GM21367 (cell line): ENCODE measurements at regions not wholly inside any gene's neighbourhood (a gene's known extent, or its start where the extent isn't known, plus 50 kb on each side); places are given as distances from the start of the nearest gene placed in this dataset.
A peak's percentile ranks its signal among the peaks of the same experiment; 100 is the strongest.
"Not testable (repeated sequence)": the region's sequence is repeated elsewhere in the genome, so short reads cannot be mapped to it uniquely, and the experiment has no call there.

Experiments used
- ATAC-seq: cut with Tn5 transposase; IDR thresholded peaks from one replicate; pipeline ENCODE4 v1.9.1; 2021; ENCODE audit not compliant: unreplicated experiment

DNA sequence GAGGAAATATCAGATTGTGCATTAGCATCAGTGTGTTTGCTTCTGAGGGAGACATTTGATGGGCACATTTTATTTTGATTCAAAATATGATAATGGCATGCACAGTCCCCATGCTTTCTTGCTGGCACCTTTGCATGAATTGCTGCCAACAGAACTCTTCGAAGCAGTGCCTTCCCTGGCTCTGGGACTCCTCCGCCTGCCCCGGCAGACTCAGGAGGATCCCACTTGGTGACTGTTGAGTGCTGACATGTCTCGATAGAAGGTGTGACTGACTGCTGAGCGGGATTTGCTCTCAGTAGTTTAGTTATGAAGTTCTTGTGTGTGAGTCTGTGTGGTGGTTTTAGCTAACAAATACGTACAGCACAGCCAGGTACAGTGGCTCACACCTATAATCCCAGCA, 239.7 kb downstream of the FGF9 start:
- ATAC-seq = no peak

DNA sequence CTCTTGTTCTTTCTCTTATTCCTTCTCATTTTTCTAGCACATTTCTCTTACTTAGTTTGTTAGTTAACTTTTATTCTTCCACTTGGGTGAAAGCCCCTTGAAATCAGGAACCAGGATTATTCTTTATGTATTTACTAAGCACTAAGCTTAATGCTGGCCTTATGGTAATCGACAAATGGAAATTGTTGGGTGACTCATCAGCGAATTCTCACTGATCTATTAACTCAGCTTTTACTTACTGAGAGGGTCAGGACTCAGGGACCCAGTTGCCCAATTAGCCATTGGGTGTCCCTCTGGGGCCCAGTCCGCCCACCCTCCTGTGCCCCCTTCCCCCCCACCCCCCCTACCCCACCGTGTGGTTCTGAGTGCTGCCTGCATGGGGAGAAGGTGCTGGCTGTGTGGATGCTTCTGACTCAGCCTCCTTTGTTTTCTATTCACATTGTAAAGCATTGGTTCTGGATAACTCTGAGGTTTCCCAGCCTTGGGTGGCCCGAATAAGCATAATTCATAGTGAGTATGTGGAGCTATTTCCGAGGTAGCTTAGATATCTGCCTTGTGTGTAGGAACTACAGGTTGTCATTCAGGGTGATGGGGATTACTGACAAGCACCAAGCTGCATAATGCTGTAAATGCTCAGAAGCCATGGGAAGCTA, 240.9 kb downstream of the FGF9 start:
- ATAC-seq = no peak

DNA sequence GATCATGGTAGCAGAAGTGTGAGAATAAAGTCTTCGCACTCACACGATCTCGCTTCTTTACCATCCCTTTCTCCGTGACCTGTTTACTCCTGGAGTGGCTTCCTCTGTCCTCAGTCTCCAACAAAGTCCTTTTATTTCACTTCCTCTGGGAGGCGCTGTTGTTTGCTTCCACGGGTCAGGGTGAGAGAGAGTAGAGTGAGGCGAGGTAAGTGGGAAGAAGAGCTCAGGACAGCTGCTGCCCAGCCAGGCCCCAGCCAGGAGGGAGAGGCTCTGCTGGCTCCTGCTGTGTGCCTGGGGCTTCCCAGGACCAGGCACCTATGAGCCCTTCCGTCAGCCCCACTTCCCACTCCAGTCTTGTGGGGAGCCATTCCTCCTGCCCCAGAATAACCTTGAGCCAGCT, 242.1 kb downstream of the FGF9 start:
- ATAC-seq = no peak

DNA sequence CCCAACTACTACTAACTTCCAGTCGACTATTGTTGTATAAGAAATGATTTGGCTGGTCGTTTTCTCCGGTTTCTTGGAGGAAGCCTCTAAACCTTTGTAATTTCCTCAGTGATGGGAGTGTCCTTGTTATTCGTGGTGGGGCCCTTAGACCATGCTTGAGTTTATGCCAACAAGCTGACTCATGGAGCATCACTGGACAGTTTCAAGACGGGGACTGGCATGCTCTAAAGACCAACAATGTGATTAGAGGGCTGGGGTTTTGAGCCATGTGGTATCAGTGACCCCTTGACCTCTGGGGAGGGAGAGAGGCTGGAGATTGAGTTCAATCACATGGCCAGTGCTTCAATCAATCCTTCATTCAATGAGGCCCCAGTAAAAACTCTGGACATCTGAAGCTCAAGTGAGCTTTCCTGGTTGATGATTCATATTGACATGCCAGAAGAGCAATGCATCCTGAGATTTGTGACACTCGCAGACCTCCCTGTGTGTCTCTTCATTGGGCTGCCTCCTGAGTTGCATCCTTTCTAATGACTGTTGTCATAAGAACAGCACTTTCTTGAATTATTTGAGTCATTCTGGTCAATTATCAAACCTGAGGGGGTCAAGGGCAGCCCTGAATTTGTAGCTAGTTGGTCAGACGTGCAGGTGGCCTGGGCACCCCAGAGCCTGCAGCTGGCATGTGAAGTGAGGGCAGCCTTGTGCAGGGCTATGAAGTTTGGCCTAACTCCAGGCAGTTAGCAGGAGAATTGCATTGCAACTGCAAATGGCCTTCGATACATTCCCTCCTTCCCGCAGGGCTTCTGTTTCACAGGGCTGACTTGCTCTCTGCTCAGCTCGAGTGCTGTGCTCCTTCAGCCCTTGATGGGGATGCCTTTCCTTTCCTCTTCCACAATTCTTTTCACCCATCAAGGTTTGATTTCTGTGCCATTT, 246.5 kb downstream of the FGF9 start:
- no peak for ATAC-seq

DNA sequence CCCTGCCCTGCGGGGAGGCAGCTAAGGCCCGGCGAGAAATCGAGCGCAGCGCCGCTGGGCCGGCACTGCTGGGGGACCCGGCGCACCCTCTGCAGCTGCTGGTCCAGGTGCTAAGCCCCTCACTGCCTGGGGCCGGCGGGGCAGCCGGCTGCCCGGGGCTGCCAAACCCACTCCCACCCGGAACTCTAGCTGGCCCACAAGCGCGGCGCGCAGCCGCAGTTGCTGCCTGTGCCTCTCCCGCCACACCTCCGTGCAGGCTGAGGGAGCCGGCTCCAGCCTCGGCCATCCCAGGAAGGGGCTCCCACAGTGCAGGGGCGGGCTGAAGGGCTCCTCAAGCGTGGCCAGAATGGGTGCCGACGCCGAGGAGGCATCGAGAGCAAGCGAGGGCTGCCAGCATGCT, 249.9 kb downstream of the FGF9 start:
- not testable (repeated sequence) for ATAC-seq

DNA sequence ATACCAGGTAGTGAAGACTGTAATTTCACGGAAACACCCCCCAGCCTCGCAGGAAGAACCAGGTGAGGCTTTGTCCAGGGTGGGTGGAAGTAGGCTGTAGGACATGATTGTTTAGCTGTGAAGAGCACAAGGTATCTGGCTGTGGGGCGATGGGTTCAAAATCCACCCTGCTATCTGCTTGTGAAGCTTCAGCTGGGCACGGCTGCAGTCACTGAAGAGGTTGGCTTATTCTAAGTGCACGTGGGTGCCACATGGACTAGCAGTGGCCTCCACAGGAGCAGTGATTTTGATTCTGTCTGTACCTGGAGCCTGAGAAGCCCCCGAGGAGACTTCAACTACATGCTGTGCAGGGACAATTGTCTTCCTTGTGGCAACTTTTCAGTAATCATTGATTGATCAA, 254.1 kb downstream of the FGF9 start:
- ATAC-seq = no peak

DNA sequence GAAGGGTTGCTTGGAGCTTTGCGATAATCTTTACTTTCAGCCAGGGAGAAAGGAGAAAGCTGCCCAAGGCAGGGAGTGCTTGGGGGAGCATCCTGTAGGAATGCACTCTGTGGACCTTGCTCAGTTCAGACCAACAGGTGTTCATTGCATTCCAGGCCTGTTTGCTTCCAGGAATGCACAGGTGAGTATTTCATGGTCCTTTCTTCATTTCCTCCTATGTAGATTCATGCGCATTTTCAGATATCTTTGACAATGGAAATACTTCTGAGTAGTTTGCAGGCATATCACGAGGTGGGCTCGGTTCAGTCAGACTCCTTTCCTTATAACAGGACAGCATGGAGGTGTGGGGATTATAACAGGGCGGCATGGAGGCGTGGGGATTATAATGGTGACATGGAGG, 254.8 kb downstream of the FGF9 start:
- ATAC-seq = no peak

DNA sequence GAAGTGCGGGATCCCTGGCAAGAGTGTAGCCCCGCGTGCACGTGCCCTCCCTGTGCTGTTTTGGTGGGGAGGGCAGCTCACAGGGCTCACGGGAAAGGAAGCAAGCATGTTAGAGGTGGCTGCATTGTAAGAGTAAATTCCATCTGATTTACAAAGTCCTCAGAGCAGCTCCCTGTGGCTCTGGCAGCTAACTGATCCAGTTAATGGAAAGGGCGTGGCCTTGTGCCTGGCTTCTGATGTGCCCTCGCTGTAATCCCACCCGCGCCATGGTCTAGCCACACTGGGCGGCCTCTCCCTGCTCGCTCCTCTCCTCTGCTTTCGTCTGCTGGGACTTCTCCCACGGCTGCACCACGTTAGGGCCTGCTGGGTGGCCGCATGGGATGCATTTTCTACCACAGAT, 258.5 kb downstream of the FGF9 start:
- no peak for ATAC-seq

DNA sequence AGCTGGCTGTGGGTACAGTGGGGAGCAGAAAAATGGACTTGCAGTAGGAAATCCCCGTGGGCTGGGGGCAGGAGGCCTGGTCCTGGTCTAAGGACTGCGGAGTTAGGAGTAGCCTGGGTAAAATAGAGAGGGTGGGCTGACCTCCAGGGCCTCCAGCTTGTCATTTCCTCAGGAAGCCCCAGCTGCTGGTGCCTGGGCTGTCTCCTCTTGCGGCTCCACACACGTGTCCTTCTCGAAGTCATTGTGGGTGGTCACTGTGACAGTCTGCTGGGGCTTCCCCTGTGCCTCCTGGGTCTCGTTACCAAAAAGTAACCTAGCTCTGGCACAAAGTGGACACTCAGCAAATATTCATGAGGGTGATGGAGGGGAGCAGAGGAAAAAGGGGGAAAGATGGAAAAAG, 259.7 kb downstream of the FGF9 start:
- no peak for ATAC-seq

DNA sequence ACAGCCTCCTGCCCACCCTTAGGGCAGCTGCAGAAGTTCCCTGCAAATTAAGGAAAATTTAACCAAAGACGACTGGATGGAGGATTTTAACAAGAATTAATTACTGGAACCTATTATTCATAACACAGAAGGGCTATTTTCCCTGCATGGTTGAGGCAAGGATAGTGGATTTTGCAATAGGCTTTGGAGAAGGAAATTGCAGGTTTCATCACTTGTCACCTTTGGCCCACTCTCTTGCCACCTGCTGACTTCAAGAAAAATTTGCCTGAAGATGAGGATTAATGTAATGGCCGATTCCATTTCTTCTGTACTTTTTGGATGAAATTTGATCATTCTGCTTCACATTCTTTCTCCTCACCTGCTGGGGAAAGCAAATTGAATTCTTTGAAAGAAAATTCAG, 261.7 kb downstream of the FGF9 start:
- no peak for ATAC-seq

DNA sequence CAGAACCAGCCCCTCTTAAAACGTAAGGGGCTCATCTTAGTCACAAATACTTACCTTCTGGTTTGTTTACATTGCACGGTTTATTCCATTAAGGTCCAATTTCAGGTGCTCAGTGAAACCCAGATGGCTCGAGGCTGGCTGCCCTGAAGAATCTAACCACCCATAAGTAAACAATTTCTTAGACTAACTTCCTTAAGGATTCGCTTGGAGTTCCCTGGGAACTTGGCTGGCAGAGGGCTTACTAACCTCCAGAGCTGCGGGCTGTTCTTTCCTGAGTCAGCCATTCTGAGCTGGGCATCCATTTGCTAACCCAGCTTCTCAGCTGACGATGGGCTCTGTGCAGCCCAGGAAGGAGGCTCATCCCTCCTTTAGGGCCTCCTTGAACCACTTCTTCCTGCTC, 262.1 kb downstream of the FGF9 start:
- ATAC-seq = no peak

DNA sequence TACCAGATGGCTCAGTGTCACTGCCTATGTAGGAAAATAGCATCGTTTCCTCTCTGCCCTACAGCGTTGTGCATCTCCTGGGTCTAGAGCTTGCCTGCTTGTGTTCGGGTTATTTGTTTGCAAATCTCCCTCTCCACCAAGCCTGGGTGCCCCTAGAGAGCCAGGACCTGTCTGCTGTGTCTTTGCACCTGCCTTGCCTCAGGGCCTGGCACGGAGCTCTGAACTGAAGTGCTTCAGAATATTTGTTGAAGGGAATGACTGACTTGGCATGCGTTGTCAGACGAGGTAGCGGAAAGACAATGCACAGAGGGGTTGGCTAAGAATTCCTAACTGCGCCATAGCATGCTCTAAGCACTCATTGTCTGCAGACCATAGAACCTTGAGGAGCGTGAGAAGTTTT, 263.4 kb downstream of the FGF9 start:
- ATAC-seq = no peak

DNA sequence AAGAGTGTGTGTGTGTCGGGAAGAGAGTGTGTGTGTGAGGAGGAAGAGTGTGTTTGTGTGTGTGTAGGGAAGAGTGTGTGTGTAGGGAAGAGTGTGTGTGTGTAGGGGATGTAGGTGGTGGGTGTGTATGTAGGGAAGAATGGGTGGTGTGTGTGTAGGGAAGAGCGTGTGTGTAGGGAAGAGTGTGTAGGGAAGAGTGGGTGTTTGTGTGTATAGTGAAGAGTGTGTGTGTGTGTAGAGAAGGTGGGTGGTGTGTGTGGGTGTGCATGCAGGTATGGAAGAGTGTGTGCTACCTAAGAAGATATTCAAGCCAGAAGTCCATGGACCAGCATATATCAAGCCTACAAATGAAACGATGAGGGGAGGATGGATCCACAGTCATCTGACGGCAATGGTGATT, 265.8 kb downstream of the FGF9 start:
- ATAC-seq = no peak

DNA sequence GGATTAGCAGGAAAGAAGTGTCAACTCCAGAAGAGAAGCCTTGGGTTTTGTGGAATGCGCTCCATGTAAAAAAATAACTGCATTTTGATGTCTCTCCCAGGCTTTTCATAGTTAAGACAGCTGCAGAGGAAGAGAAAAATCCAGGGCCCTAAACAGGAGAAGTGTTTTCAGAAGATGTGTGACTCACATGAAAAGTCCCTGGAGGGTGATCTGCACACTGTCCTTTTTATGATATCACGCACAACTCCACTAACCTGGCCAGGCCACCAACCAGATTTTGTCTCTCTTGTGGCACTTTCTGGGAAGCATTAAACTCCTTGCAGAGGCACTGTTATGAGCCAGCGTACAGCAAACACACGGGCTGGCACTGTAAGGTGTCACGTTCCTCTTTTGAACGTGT, 267.3 kb downstream of the FGF9 start:
- no peak for ATAC-seq

DNA sequence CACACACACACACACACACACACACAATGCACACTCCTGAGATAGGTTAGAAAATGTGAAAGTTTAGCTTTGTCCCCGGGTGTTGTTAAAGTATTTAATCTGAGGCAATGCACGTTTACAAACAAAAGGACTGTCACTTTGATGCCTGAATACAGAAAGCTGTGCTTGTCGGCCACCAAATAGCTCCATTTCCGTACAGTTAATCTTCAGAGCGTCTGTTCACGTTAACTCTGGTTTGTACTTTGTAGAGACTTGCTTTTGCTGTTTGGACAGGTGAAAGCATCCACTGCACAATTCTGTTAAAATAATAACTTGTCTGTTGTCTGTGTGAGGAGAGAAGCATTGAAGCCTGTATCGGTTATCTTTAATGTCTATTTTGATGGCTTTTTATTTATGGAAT, 267.8 kb downstream of the FGF9 start:
- no peak for ATAC-seq

DNA sequence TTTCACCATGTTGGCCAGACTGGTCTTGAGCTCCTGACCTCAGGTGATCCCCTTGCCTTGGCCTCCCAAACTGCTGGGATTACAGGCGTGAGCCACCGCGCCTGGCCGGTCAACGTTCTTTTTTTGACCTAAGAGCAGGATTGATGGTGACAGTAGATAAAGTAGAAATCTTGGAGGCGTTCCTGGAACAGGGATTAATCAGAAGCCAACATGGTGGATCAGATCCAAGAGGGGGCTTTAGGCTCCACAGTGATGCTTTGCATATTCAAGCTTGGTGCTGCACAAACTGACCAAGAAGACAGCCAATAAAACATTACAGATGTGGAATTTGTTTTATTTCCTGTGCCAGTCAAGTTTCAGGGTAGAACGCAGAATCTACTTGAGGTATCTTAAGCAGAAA, 271.2 kb downstream of the FGF9 start:
- no peak for ATAC-seq

DNA sequence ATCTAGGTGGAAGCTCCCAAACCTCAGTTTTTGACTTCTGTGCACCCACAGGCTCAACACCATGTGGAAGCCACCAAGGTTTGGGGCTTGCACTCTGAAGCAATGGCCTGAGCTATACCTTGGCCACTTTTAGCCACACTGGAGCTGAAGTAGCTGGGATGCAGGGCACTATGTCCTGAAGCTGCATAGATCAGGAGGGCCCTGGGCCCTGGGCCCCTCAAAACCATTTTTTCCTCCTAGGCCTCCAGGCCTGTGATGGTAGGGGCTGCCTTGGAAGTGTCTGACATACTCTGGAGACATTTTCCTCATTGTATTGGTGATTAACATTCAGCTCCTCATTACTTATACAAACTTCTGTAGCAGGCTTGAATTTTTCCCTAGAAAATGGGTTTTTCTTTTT, 273.7 kb downstream of the FGF9 start:
- no peak for ATAC-seq

DNA sequence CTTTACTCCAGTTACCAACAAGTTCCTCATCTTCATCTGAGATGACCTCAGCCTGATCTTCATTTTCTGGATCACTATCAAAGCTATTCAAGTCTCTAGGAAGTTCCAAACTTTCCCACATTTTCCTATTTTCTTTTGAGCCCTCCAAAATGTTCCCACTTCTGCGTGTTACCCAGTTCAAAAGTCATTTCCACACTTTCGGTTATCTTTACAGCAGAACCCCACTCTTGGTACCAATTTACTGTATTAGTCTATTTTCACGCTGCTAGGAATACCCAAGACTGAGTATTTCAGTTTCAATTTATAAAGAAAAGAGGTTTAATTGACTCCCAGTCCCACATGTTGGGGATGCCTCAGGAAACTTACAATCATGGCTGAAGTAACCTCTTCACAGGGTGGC, 274.3 kb downstream of the FGF9 start:
- no peak for ATAC-seq

DNA sequence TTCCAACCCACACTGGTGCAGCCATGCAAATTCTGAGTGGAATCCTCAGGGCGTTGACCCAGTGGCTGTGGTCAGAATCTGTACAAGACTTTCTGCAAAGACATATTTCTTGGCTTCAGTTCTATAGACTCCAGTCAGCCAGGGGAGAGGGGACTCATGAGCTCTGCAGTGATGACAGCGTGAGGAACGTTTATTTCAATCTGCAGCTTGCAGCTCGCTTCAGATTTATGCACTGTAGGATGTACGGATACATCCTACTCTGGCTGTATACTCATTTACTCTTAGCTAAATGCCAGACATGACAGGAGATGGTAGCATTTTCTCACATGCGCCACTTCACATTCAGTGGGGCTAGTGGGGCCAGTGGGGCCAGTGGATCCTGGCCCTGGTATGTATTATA, 276.1 kb downstream of the FGF9 start:
- no peak for ATAC-seq

DNA sequence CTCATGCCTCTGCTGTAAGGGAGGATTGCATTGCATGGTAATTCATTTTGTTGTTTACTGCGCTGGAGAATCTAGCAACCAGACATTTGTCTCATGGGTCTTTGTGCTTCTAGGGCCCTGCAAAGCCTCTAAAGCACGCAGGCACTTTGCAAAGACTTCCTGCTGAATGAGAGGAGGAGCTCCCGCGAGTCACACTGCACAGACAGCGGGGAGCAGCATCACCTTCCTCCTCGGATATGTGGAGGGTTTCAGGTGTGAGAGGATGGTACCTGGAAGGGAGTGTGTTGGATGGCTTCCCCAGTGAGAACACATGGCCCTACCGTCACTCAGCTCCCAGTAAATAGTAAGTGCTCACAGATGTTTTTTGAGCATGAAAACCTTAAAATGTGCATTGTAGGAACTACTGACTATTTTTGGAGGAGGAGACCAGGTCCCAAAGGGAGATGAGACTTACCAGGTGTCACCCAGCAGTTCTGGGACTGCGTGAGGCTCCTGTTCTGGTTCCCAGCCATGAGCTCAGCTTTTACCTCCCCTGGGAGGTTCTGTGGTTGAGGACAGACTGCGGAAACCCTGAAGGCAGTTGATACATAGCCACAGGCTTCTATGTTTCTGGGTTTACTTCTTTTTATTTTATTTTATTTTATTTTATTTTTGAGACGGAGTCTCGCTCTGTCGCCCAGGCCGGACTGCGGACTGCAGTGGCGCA, 278.0 kb downstream of the FGF9 start:
- peak; percentile 47 for ATAC-seq

DNA sequence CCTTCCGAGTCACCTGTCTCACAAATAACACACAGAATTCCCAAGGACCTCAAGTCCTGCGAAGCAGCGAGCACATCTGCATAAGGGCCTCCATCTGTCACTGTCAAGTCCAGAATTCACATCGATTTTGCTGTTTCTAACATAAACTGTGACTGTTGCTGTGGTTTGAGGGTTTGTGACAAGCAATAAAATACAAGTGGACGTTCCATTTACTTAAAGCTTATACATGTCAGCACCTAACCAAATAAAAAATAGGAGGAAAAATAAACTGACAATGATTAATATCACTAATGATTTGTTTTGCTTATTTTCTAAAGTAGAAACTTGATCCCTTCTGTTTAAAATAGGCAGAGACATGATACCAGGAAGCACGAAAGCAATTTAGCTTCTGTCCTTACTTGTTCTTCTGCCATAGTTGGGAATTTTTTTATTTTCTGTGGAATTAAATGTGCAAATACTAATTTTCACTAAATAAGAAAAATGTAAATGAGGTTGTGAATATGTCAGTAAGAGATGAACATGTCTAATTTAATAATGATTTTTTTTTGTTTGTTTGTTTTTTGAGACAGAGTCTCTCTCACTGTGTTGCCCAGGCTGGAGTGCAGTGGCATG, 279.1 kb downstream of the FGF9 start:
- no peak for ATAC-seq

DNA sequence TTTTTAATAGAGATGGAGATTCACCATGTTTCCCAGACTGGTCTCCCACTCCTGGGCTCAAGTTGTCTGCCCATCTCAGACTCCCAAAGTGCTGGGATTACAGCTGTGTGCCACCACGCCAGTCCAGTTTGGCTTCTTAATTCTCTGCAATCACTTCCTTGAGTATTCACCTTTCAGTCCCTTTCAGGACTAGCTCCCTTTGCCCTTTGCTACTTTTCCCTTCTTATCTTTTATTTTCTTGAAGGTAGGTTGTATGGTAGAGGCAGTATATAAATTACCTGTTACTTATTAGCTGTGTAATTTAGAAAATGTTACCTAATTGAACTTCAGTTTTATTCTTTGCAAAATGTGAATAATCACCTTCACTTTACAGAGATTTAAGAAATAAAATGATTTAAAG, 285.8 kb downstream of the FGF9 start:
- ATAC-seq = no peak
